GM06990 (cell line): ENCODE measurements at regions not wholly inside any gene's neighbourhood (a gene's known extent, or its start where the extent isn't known, plus 50 kb on each side); places are given as distances from the start of the nearest gene placed in this dataset.

Source experiments
- DNase-seq: peaks from one replicate; pipeline ENCODE4 v3.0.0-alpha.2; 2011; ENCODE audit not compliant: insufficient read length; ENCODE audit errors: extremely low read depth
- H3K27me3 ChIP-seq: replicated peaks from 2 replicates; pipeline ENCODE4 v1.6.0; 2011; ENCODE audit warnings: low read length; ENCODE audit not compliant: control insufficient read depth, insufficient read depth
- H3K36me3 ChIP-seq: 2 replicates; pipeline ENCODE4 v1.5.1; 2011; ENCODE audit warnings: low read length; ENCODE audit not compliant: control insufficient read depth, insufficient read depth
- H3K4me3 ChIP-seq: replicated peaks from 2 replicates; pipeline ENCODE4 v1.5.1; 2011; ENCODE audit warnings: low read depth, mild to moderate bottlenecking, control low read depth, low read length
- TF ChIP-seq, protein P1 (sequence below): IDR thresholded peaks from 2 replicates; pipeline ENCODE4 v1.5.1; 2011; ENCODE audit warnings: low read length, control low read depth, mild to moderate bottlenecking, inconsistent platforms; ENCODE audit not compliant: insufficient read depth, poor library complexity, severe bottlenecking

- Histone ChIP-seq H3K27me3 (no peaks in the 10 kb centered on the region), H3K4me3 (no peak overlapping the region), H3K36me3 (no peaks in the 10 kb centered on the region)
- DNase-seq, result no peak
- TF ChIP-seq, protein P1, sequence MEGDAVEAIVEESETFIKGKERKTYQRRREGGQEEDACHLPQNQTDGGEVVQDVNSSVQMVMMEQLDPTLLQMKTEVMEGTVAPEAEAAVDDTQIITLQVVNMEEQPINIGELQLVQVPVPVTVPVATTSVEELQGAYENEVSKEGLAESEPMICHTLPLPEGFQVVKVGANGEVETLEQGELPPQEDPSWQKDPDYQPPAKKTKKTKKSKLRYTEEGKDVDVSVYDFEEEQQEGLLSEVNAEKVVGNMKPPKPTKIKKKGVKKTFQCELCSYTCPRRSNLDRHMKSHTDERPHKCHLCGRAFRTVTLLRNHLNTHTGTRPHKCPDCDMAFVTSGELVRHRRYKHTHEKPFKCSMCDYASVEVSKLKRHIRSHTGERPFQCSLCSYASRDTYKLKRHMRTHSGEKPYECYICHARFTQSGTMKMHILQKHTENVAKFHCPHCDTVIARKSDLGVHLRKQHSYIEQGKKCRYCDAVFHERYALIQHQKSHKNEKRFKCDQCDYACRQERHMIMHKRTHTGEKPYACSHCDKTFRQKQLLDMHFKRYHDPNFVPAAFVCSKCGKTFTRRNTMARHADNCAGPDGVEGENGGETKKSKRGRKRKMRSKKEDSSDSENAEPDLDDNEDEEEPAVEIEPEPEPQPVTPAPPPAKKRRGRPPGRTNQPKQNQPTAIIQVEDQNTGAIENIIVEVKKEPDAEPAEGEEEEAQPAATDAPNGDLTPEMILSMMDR, result no peak
These were observed 213.3 kb downstream of the TENT4A start for GRCh38 chr5:6926491-6927038.

DNA sequence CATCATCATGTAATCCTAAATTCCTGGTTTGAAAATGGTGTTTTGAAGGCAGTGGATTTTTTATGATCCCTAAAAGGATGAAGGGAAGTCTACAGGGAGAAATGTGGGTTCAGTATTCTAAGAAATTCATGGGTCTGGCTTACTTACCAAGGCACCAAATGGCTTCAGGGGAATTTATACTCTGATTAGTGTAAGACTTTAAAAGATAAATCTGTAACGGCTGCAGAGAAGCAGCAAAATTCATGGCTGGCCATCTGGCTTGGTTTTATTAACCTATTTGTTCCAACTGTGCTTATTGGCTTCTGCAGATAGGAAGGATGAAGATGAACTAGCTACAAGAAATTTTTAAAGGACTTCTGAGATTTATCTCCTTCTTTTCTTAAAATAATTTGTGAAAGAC is 222.8 kb downstream of the TENT4A start:
- TF ChIP-seq, protein P1, result no peak
- no peak for DNase-seq
- no peaks in the 10 kb centered on the region; the same call in 1 of the 2 replicates for H3K27me3 ChIP-seq
- no peaks in the 10 kb centered on the region for H3K36me3 ChIP-seq
- H3K4me3 ChIP-seq, result no peak overlapping the region

GRCh38 chr5:6937677-6938076 is 224.4 kb downstream of the TENT4A start:
- Histone ChIP-seq H3K36me3 (no peaks in the 10 kb centered on the region), H3K4me3 (no peak overlapping the region), H3K27me3 (no peaks in the 10 kb centered on the region; the same call in 1 of the 2 replicates)
- TF ChIP-seq, protein P1, result no peak
- no peak for DNase-seq

DNA sequence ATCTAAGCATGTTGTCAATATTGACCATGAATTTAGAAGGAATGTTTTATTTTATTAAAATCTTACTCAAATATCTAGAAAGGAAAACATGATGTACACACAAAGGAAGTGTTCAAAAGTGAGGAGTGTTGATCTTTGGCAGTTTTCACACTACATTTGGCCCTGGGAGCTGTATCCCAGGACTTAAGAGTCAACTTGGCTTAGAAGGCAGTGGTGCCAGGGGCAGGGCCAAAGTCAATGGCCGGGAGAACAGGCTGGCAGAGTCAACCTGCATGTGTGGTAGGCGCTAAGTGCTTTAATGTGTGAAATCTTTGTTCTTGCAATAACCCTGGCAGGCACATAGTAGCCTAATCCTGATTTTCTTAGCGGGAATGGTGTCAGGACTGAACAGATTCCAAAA is 228.4 kb downstream of the TENT4A start:
- TF ChIP-seq, protein P1, result no peak
- no peak for DNase-seq
- Histone ChIP-seq H3K4me3 (no peak overlapping the region), H3K36me3 (no peaks in the 10 kb centered on the region), H3K27me3 (no peaks in the 10 kb centered on the region)

DNA sequence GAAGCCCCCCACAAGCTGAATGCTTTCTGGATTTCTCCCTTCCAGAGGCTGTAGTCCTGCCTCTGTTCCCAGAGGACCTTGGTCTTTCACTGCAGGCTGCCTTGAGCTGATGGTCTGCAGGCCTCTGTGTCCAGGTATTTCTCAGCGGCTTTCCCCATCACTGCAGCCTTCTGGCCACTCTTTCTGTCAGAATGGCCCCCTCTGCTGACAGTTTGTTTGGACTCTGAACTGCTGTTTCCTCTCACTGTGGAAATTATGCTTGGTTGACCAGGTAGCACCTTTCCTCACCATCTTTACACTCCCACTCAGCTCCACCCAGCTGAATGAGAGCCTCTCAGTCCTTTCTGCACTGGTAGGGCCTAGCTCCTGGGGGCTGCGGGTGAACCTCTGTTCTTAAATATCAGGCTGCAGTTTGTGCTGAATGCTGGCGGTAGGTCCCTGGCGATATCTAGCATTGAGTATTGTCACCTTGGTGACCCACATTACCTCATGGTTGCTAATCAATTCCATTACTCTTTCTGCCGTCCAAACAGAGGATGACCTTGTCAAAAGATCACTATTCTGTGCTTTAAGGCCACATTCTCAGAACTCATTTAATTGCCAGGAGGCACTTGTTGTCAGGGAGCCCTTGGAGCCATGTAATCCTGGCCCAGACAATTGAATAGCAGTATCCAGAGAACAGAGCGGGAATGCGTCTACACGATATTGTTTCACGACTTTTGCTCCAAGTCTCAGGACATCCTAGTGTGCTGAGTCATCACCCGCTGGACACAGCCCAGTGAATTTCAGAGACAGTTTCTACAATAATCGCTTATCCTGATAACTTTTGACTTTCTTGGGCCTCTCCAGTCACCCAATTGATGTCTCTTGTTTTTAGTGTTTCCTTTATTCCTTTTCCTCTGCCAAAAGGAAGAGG is 230.2 kb downstream of the TENT4A start:
- Histone ChIP-seq H3K4me3 (no peak overlapping the region), H3K36me3 (no peaks in the 10 kb centered on the region), H3K27me3 (no peaks in the 10 kb centered on the region)
- DNase-seq, result no peak
- TF ChIP-seq, protein P1, result no peak

- Histone ChIP-seq H3K4me3 (no peak overlapping the region), H3K27me3 (no peaks in the 10 kb centered on the region), H3K36me3 (no peaks in the 10 kb centered on the region)
- no peak for DNase-seq
- TF ChIP-seq, protein P1, result no peak
These were observed 235.3 kb downstream of the TENT4A start for GRCh38 chr5:6948562-6948961.
